Stimulated activated CD4-positive, alpha-beta T cell treated with anti-CD3 and anti-CD28 coated beads, Interleukin-1b, Interleukin-23, amount 100 ng/mL, for 4 hours (primary cell): ENCODE measurements at regions not wholly inside any gene's neighbourhood (a gene's known extent, or its start where the extent isn't known, plus 50 kb on each side); places are given as distances from the start of the nearest gene placed in this dataset.

Source experiments
- DNase-seq, 2 donors: peaks; one replicate each; pipeline ENCODE4 v3.0.0-alpha.2; 2020; ENCODE audit warnings: low read depth in 2 of 2

DNA sequence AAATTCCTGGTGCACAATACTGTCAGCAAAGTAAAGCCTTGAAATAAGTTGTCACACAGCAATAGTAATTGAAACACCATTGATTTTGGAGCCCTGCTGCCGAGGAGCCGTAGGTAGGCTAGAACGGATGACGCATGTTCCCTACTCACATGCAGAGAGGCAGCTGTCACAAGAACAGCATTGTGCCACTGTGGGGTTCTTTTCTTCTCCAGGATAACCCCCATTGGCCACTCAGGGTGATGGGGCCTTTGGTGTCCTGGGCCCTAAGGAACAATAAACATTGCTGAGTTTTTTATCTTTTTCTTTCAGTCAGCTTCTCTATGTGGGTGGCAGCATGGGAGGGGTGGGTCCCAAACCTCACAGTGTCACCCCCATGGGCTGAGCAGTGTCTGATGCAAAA lies 542.3 kb downstream of the BCOR start:
- no peak for DNase-seq

GRCh38 chrX:39556056-39556455 lies 541.7 kb downstream of the BCOR start:
- DNase-seq = no peak

DNA sequence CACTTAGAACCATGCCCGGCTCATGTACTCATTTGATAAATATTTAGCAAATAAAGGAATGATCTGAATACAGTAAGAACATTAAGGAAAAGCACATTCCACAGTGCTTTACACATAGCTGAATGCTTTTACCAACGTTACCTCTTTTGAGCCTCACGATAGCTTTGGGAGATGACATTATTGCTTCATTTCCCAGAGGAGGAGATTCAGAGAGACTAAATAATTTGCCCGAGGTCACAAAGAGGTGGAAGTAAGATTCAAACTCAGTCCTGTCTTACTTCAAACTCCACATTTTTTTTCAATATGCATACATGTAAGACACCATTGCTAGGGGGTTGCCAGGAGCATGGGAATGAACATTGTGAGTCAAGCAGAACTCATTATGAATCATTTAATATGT lies 538.5 kb downstream of the BCOR start:
- DNase-seq = no peak

- no peak for DNase-seq
These were observed 537.5 kb downstream of the BCOR start for GRCh38 chrX:39560271-39560670.

DNA sequence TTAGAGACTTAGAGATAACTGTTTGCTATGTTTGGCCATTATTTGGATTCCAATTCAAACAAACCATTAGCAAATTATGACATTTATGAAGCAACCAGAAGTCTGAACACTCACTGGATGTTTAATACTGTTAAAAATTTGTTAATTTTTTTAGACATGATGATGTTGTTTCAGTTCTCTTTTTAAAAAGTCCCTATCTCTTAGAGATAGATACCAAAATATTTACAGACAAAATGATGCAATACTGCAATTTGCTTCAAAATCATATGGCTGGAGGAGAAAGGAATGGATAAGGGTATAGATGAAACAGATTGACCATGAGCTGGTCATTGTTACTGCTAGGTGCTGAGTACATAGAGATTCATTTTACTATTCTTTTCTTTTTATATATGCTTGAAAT lies 534.6 kb downstream of the BCOR start:
- no peak for DNase-seq

DNA sequence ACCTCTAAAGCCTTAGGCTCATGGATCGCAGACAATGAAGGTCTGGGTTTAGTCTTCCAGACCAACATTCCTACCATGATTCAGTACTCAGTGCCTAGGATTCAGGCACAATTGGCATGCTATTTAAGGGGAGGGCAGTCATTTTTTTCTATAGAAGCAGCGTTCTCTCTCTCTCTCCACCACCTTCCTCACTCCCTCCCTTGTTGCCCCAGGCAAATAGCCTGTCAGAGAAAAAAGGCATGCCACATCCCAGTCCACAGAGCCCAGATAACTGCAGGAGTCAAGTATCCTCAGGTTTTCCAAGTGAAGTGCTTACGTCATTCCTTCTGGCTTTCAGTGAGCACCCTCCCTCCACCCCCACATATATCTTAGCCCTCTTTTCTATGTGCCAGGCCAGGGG lies 533.0 kb downstream of the BCOR start:
- DNase-seq = no peak

DNA sequence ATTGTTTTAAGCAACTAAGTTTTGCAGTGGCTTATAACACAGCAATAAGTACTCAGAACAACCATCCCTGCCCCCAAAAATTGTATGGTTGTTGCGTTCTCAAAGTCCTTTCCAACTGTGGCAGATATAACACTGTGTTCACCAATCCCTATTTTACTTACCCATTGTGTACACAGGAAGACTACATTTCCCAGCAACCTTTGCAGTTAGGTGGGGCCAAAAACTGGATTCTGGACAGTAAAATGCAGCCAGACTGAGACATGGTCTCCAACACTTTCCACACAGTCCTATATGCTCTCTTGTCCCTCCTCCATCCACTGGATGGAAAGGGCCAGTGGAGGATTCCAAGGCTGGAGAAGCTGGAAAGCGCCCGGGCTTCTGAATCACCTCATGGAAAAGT lies 523.6 kb downstream of the BCOR start:
- no peak for DNase-seq

- no peak for DNase-seq
These were observed 521.5 kb downstream of the BCOR start for GRCh38 chrX:39576041-39576872.

DNA sequence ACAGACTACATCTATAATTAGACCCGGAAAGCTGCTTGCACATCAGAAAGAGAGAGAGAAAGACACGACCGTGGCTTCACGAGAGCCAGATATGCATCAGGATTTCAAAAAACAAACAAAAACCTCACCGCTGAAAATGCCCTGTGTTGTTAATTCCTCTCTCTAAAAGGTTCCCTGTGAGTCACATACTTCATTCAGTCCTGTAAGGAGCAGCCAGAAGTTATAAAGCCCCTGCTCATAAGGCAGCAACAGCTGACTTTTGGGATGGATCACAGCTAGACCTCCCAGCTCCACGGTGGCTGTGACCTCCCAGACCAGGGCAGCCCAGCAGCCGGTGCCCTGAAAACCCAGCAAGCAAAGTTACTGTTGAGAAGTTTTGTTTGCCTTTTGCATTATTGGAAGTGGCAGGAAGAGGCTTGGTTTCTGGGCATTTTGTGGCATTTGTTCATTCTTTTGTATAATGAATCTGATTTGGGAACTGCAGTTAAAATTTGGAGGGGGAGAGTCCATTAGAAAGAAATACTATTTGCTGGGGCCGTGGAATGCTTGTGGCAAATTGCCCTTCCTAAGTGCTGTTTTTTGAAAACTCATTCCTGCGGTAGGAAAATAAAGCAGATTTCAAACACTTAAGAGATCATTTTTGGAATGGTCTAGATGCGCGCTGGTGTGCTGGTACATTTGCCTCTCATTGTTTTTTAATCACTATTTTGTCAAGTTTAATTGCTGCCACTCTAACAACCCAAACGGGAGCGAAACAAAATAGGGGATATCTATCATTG lies 520.4 kb downstream of the BCOR start:
- no peak for DNase-seq

GRCh38 chrX:39577985-39578869 lies 519.5 kb downstream of the BCOR start:
- peak in 1 of 2 donors; percentile 28 for DNase-seq

DNA sequence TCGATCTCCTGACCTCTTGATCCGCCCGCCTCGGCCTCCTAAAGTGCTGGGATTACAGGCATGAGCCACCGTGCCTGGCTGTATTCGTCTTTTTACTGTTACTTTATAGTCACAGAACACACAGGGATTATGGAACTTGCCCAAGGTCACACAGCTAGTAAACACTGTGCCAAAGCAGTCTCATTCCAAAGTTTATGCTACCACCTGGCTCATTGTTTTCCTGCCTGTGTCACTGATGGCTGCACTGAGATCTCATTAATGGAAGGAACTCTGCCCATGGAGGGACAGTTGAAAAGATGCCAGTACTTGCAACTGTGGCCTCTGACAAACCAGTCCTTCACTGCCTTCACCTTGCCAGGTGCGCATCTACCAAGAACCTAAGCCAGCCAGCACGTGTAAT lies 517.7 kb downstream of the BCOR start:
- DNase-seq = no peak

DNA sequence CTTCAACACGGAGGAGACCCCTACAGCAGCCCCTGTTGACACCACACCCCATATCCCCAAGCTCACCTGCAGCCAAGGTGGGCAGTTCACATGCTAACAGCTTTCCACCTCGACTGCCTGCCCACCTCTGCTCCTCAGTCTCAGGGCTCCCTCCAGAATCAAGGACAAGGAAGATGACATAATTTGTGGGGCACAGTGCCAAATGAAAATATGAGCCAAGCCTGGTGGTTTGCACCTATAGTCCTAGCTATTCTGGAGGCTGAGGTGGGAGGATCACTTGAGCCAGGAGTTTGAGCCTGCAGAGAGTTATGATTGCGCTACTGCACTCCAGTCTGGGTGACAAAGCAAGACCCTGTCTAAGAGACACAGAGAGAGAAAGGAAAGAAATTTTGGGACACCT lies 516.3 kb downstream of the BCOR start:
- no peak for DNase-seq

- no peak for DNase-seq
These were observed 515.7 kb downstream of the BCOR start for GRCh38 chrX:39582091-39582490.

DNA sequence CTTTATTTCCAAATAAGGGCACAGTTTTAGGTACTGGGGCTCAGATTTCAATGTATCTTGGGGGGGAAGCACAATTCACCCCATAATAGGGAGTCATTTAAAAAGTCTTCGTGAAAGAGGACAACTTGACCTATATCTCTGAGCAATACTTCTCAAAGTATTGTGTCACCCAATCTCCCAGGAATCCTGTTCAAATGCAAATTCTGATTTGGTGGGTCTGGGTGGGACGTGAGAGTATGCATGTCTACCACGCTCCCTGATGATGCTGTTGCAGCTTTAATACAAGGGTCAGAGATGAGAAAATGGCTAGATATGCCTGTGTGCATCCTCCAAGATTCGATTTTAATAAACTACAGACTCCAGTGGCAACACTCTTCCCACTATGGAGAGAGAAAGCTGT lies 514.8 kb downstream of the BCOR start:
- no peak for DNase-seq

DNA sequence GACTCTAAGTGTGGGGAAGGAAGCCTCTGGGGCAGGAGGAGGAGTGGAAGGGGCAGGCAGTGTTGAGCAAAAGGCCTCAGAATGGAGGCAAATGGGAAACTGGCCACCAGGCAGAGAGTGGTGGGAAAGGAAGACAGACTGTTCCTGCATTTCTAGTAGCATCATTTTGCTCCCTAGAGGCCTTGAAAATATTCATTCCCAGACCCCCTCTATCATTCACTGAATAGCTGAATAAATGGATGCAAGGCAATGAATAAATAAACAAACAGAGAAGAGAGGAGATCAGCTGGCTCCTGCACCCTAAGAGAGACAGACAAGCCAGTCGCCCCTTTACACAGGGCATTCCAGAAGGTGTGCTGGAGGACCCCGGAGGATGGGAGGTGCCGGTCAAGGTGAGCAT lies 511.9 kb downstream of the BCOR start:
- DNase-seq = no peak

DNA sequence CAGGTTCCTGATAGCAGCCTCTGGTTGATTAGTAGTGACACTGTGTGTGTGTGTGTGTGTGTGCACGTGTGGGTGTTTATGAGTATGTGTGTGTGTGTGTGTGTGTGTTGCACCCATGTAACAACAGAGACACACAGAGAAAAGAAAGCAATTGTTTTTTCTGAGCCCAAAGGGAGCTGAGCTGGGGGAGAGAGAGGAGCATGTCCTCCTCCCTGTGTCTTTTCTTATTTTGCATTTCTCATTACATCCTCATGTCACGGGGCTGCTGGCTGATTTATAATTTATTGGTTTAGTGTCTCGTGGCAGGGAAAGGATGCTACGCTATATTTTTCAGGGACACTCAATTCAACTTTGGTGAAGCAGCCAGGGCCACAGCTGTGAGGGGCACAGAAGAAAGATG lies 511.4 kb downstream of the BCOR start:
- no peak for DNase-seq

- no peak for DNase-seq
These were observed 506.7 kb downstream of the BCOR start for GRCh38 chrX:39591099-39591498.

DNA sequence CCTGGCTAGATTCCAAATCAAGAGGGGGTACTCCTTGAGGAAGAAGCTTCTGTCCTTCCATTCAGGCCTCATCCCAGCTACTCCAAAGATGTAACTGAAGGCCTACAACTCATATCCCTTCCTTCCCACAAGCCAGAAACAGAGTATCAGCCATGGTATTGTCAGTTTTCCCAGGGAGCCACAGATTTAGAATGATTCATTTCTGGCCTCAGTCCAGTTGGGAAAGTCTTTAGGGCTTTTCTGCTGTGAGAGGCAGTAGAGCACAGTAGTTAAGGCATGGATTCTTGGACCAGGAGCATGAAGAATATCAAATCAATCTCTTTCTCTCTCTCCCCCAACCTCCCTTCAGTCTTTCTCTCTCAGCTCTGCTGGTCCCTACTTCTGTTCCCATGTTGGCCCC lies 505.0 kb downstream of the BCOR start:
- DNase-seq = no peak

- no peak for DNase-seq
These were observed 501.8 kb downstream of the BCOR start for GRCh38 chrX:39595977-39596376.

DNA sequence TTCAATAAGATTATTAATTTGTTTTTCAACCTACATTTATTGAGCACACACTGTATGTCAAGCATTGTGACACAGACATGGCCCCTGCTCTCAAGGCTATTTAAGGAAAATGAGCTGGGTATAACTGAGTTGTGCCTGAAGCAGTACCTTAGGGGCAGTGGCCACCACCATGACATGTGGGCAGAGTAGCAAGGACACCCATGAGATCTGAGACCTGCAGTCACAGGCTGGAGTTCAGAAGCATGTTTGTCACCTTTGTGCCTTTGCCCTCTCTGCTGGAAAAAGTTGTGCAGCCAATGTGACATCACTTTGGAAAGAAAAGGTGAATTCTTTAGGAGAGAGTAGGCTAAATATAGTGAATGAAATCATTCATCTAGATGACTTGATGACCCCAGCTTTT lies 501.3 kb downstream of the BCOR start:
- DNase-seq = no peak

- DNase-seq = no peak
These were observed 498.4 kb downstream of the BCOR start for GRCh38 chrX:39599339-39599738.

GRCh38 chrX:39600222-39600621 lies 497.5 kb downstream of the BCOR start:
- no peak for DNase-seq
